HUES48 (cell line): ENCODE measurements at regions not wholly inside any gene's neighbourhood (a gene's known extent, or its start where the extent isn't known, plus 50 kb on each side); places are given as distances from the start of the nearest gene placed in this dataset.

Source experiments
- H3K27ac ChIP-seq: one replicate; pipeline ENCODE4 v1.7.0; 2013; ENCODE audit warnings: low read depth, low read length, inconsistent platforms
- H3K27me3 ChIP-seq: 2 replicates; pipeline ENCODE4 v1.6.1; 2013; ENCODE audit warnings: mild to moderate bottlenecking, low read length; ENCODE audit not compliant: control insufficient read depth, insufficient read depth
- H3K36me3 ChIP-seq: 2 replicates; pipeline ENCODE4 v1.6.1; 2013; ENCODE audit warnings: low read length; ENCODE audit not compliant: control insufficient read depth, insufficient read depth
- H3K4me1 ChIP-seq: 2 replicates; pipeline ENCODE4 v1.6.1; 2013; ENCODE audit warnings: mild to moderate bottlenecking, low read length; ENCODE audit not compliant: control insufficient read depth, insufficient read depth
- H3K4me3 ChIP-seq: 2 replicates; pipeline ENCODE4 v1.5.1; 2013; ENCODE audit warnings: mild to moderate bottlenecking, low read depth, low read length
- H3K9ac ChIP-seq: 2 replicates; pipeline ENCODE4 v1.6.1; 2013; ENCODE audit warnings: mild to moderate bottlenecking, low read depth, low read length, moderate library complexity
- H3K9me3 ChIP-seq: 2 replicates; pipeline ENCODE4 v1.6.1; 2013; ENCODE audit warnings: low read length; ENCODE audit not compliant: control insufficient read depth, insufficient read depth

DNA sequence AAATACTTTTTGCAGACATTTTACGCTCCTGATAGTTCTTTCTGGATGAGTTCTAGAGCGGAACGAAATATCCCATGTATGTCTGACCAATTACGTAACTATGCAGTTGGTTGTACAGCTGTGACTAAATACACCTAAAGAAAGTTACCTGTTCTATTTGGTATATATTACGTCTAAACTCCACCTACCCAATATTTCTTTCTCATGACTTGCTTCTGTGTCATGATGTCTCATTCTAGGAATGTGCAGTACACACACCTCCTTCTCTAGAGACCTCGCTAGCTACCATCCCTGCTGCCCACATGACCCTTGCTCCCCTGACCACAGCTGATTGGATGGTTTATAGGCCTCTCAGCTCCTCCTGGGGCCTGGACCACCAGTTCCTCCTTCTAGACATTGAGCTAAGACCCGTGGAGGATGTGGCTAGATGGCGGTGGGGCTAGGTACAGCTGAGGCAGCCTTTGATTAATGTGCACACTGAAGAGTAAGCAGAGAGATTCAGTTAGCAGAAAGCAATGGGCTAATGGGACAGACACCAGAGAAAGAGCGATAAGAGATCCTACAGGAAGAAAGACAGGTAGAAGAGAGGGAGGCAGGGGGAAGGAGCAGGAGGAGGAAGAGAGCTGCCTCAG lies 422.1 kb downstream of the COG6 start:
- Histone ChIP-seq H3K4me1 (peaks cover 11% of the 10 kb centered on the region), H3K9me3 (no peaks in the 10 kb centered on the region), H3K27ac (no peak overlapping the region), H3K9ac (no peak overlapping the region), H3K27me3 (no peaks in the 10 kb centered on the region), H3K4me3 (no peak overlapping the region), H3K36me3 (no peaks in the 10 kb centered on the region)

- Histone ChIP-seq H3K4me1 (peaks cover 4% of the 10 kb centered on the region), H3K4me3 (no peak overlapping the region), H3K27ac (no peak overlapping the region), H3K9ac (no peak overlapping the region), H3K27me3 (no peaks in the 10 kb centered on the region), H3K9me3 (no peaks in the 10 kb centered on the region), H3K36me3 (no peaks in the 10 kb centered on the region)
Measured at GRCh38 chr13:40079721-40080120, 424.3 kb downstream of the COG6 start.

GRCh38 chr13:40080676-40081075 lies 425.2 kb downstream of the COG6 start:
- no peak overlapping the region for H3K4me3 ChIP-seq
- no peak overlapping the region for H3K27ac ChIP-seq
- H3K4me1 ChIP-seq, result no peaks in the 10 kb centered on the region
- H3K9me3 ChIP-seq, result no peaks in the 10 kb centered on the region
- no peaks in the 10 kb centered on the region for H3K36me3 ChIP-seq
- H3K27me3 ChIP-seq, result no peaks in the 10 kb centered on the region
- H3K9ac ChIP-seq, result no peak overlapping the region

DNA sequence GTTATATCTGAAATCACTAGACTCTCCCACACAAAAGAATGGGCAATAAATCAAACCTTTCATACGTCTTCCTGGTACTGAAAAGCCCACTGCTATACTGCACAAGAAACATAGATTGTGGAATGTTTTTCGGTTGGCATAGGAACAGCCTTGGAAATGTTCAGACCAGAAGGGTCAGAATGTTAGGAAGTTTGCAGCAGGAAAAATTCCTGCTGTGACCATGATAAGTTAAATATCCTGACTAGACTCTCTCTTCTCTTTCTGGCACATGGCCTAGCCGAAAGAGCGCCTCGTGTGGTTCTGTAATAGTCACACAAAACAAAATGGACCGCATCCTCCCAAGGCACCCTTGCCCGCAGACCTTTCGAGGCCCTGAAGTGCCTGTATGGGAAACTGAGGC lies 427.2 kb downstream of the COG6 start:
- peaks cover 10% of the 10 kb centered on the region; the same call in 1 of the 2 replicates for H3K4me1 ChIP-seq
- no peak overlapping the region for H3K4me3 ChIP-seq
- no peaks in the 10 kb centered on the region for H3K36me3 ChIP-seq
- no peak overlapping the region for H3K27ac ChIP-seq
- no peaks in the 10 kb centered on the region for H3K9me3 ChIP-seq
- H3K9ac ChIP-seq, result no peak overlapping the region
- no peaks in the 10 kb centered on the region for H3K27me3 ChIP-seq

DNA sequence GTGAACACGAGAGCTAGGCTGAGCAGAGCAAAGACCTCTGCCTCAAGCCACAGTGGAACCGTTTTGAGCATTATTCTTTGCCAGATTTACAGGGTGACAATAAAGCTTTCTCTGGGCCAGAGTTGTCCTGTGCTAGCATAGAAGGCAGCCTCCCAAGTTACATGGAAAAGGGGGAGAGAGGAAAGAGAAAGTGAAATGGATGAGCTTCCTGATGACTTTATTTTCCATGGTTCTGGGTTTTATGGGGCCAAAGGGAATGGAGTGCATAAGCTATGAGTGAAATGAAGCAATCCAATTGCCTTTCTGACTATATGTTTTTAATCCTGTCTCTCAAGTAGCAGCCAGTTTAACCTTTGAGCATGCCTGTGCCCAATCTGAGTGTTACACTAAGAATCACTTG lies 428.4 kb downstream of the COG6 start:
- H3K4me3 ChIP-seq, result no peak overlapping the region
- H3K9ac ChIP-seq, result no peak overlapping the region
- H3K27ac ChIP-seq, result no peak overlapping the region
- no peaks in the 10 kb centered on the region for H3K9me3 ChIP-seq
- H3K4me1 ChIP-seq, result peaks cover 10% of the 10 kb centered on the region; the same call in 1 of the 2 replicates
- no peaks in the 10 kb centered on the region for H3K27me3 ChIP-seq
- H3K36me3 ChIP-seq, result no peaks in the 10 kb centered on the region

GRCh38 chr13:40084934-40085333 lies 429.5 kb downstream of the COG6 start:
- H3K27ac ChIP-seq, result no peak overlapping the region
- H3K4me3 ChIP-seq, result no peak overlapping the region
- H3K27me3 ChIP-seq, result no peaks in the 10 kb centered on the region
- peaks cover 10% of the 10 kb centered on the region; the same call in 1 of the 2 replicates for H3K4me1 ChIP-seq
- H3K36me3 ChIP-seq, result no peaks in the 10 kb centered on the region
- no peaks in the 10 kb centered on the region for H3K9me3 ChIP-seq
- H3K9ac ChIP-seq, result no peak overlapping the region

GRCh38 chr13:40087091-40088002 lies 431.9 kb downstream of the COG6 start:
- Histone ChIP-seq H3K36me3 (no peaks in the 10 kb centered on the region), H3K4me3 (no peak overlapping the region), H3K27me3 (no peaks in the 10 kb centered on the region), H3K9me3 (no peaks in the 10 kb centered on the region), H3K4me1 (peaks cover 10% of the 10 kb centered on the region; the same call in 1 of the 2 replicates), H3K9ac (no peak overlapping the region), H3K27ac (no peak overlapping the region)

DNA sequence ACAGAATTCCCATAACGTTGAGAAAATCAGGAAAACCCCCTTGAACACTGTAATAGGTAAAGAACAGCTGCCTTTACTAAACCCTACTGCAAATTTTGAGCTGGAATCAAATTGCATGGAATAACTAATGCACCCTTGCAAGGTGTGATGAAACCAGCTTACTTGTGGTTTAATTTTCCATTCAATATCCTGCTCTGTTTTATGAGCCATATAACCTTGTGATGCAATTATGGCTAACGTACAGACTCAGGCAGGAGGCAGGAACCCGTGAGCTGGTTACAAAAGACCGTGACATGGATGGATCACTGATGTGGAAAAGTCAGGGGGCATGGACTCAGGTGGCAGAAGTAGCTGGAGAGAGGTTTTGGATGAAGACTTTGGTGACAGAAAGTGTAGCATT lies 438.6 kb downstream of the COG6 start:
- Histone ChIP-seq H3K4me3 (no peak overlapping the region), H3K27me3 (no peaks in the 10 kb centered on the region), H3K36me3 (no peaks in the 10 kb centered on the region), H3K4me1 (peaks cover 10% of the 10 kb centered on the region), H3K9me3 (no peaks in the 10 kb centered on the region), H3K9ac (no peak overlapping the region), H3K27ac (no peak overlapping the region)

GRCh38 chr13:40095695-40096356 lies 440.4 kb downstream of the COG6 start:
- no peak overlapping the region for H3K27ac ChIP-seq

GRCh38 chr13:40096357-40096901 lies 441.0 kb downstream of the COG6 start:
- Histone ChIP-seq H3K4me1 (peaks cover 10% of the 10 kb centered on the region), H3K27ac (no peak overlapping the region), H3K27me3 (no peaks in the 10 kb centered on the region), H3K9ac (no peak overlapping the region), H3K36me3 (no peaks in the 10 kb centered on the region), H3K9me3 (no peaks in the 10 kb centered on the region), H3K4me3 (no peak overlapping the region)

More at GRCh38 chr13:40095695-40096356, 440.4 kb downstream of the COG6 start:
- Histone ChIP-seq H3K4me3 (no peak overlapping the region), H3K36me3 (no peaks in the 10 kb centered on the region), H3K9me3 (no peaks in the 10 kb centered on the region), H3K9ac (no peak overlapping the region), H3K4me1 (peaks cover 10% of the 10 kb centered on the region), H3K27me3 (no peaks in the 10 kb centered on the region)
